HG03039 (cell line): ENCODE measurements at regions not wholly inside any gene's neighbourhood (a gene's known extent, or its start where the extent isn't known, plus 50 kb on each side); places are given as distances from the start of the nearest gene placed in this dataset.
"Not testable (repeated sequence)": the region's sequence is repeated elsewhere in the genome, so short reads cannot be mapped to it uniquely, and the experiment has no call there.

Experiments used
- ATAC-seq: cut with Tn5 transposase; IDR thresholded peaks from one replicate; pipeline ENCODE4 v1.9.1; 2021; ENCODE audit warnings: mild to moderate bottlenecking, moderate library complexity; ENCODE audit not compliant: unreplicated experiment

- ATAC-seq: no peak
Observed at GRCh38 chrX:42175843-42176242, 252.5 kb upstream of the CASK start.

DNA sequence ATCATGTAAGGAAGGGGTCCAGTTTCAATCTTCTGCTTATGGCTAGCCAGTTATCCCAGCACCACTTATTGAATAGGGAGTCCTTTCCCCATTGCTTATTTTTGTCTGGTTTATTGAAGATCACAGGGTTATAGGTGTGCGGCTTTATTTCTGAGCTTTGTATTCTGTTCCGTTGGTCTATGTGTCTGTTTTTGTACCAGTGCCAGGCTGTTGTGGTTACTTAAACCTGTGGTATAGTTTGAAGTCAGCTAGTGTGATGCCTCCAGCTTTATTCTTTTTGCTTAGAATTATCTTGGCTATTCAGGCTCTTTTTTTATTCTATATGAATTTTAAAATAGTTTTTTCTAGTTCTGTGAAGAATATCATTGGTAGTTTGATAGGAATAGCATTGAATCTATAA, 234.6 kb upstream of the CASK start:
- not testable (repeated sequence) for ATAC-seq

DNA sequence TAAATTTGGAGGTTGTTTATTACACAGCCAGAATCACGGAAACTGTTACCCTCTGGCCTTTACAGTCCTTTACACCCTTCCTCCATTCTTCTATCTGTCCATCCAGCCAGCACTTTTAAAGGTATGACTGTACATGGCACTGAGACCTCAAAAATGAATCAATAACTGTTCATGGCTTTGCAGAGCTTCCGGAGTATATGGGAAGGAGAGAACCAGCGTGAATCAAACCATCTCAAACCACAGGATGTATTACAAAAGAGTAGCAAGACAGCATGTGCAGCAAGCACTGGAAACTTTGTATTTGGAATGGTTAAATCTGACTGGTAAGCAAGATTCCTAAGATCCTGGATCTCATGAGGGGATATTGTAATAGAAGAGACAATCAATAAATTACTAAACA, 228.5 kb upstream of the CASK start:
- no peak for ATAC-seq

GRCh38 chrX:42149765-42150164, 226.4 kb upstream of the CASK start:
- ATAC-seq: no peak

GRCh38 chrX:42149281-42149680, 225.9 kb upstream of the CASK start:
- no peak for ATAC-seq

GRCh38 chrX:42143866-42144592, 220.7 kb upstream of the CASK start:
- no peak for ATAC-seq

- ATAC-seq: no peak
Observed at GRCh38 chrX:42140320-42140719, 217.0 kb upstream of the CASK start.

DNA sequence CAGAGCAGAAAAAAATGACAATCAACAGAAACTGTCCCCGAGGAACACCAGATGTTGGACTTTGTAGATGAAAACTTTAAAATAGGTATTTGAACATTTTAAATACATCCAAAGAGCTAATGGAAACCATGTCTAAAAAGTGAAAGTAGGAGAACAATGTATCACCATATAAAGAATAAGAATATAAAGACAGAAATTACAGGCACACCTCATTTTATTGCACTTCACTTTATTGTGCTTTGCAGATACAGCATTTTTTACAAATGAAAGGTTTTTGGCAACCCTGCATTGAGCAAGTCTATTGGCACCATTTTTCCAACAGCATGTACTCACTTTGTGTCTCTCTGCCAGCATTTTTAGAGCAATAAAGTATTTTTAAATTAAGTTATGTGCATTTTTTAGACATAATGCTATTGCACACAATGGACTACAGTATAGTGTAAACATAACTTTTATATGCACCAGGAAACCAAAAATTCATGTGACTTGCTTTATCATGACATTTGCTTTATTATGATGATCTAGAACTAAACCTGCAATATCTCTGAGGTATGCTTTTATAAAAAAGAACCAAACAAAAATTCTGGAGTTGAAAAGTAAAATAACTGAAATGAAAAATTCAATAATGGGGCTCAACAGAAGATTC, 212.4 kb upstream of the CASK start:
- no peak for ATAC-seq

DNA sequence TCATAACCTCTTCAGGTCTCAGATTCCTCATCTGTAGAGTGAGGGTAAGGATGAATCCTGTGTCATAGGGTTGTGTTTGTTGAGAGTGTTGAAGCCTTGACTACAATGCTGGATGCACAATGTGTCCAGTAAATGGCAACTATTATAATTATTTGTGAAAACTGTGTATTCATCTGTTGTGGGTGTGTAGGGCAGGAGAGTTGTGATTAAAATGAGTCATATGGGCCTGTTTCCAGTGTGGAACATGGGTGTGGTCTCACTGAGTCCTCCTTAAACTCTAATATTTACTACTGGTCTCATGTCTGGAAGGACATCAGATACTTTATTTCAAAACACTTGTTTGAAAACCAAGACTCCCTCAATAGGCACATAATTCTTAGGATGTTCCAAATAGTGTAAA, 208.5 kb upstream of the CASK start:
- no peak for ATAC-seq

DNA sequence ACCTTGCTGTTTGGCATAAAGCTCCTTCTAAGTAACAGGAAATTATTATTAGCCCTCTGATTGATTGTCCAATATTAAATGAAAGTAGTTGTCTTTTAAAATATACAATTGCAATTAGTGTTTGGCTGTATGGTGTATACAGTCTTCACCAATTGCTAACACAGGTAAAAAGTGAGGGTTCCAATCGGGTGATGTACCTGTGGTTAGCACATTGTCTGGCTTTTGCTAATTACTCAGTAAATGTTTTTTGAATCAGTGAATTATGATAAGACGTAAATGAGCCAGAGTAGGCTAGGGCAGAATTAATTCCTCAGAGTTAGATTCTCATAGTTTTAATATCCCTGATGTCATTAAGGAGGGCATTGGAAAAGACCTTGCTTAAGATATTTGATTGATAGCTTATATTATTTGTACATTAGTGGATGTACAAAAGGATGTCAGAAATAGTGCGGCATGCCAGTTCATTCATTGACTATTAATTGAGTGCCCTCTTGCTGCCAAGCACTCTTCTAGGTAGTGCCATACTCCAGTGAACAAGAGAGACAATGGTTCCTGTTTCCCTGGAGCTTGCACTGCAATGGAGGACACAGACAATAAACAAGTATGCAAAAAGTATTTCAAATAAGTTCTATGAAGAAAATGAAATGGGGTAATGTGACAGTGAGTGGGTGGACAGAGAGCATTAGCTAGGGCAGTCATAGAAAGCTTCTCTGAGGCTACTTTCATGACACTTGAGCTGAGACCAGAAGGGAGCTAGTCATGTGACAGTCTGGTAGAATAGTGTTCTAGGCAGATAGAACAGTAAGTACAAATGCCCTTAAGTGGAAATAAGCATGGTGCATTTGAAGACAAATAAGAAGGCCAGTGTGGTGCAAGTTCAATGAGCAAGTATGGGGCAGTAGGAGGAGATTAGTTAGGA, 205.9 kb upstream of the CASK start:
- no peak for ATAC-seq

GRCh38 chrX:42128587-42128986, 205.2 kb upstream of the CASK start:
- no peak for ATAC-seq

DNA sequence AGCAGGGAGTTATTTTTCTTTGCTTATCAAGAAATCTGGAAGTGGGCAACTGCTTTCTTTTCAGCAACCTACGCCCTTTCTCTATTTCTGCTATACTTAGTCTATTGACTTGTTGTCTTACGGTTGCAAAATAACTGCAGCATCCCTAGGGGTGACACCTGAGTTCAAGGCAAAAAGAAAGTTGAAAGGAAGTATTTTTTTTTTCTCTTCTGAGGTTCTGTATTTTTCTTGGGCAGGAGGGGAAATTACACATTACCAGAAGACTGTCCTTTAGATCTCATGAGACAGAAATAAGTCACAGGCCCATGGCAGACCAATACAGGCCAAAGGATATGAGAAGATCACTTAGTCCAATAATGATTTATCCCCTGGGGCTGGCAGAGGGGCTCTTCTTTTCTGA, 204.7 kb upstream of the CASK start:
- peak; percentile 44 for ATAC-seq

DNA sequence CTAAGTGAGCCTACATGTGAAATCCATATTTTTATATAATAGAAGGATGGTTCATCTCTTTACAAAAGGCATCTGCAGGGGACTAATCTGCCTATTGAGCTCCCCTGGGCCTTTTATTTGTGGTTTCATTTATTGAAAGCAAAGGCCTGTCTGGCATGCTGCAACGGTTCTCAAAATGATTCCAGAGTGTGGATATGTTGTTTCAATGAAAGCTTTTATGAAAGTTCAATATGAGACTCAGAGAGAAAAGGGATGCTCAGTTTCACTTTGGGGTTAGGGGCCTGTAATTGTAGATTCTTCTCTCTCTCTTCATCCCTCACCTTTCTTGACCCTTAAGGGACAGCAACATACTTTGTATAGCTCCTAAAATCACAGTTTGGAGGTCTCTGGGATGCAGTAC, 204.2 kb upstream of the CASK start:
- ATAC-seq: peak; percentile 21

DNA sequence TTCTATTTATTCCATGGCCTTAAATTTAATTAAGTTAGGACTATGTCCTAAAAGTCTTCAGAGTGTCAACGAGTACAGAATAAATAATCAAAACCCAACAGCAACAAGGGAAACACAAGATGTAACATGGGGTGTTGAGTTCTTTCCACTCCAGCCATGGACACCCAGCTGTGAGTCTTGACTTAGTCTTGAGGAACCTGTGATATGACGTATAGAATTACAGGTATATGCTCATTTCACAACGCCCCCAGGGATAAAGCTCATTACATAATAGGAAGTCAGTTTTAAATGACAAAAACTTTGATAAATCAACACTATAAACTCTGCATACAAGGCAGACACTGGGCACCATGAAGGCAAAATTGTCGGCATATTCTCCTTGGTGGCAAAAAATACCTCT, 200.0 kb upstream of the CASK start:
- no peak for ATAC-seq

- ATAC-seq: no peak
Observed at GRCh38 chrX:42119076-42119475, 195.7 kb upstream of the CASK start.

GRCh38 chrX:42117318-42117717, 194.0 kb upstream of the CASK start:
- ATAC-seq: no peak

DNA sequence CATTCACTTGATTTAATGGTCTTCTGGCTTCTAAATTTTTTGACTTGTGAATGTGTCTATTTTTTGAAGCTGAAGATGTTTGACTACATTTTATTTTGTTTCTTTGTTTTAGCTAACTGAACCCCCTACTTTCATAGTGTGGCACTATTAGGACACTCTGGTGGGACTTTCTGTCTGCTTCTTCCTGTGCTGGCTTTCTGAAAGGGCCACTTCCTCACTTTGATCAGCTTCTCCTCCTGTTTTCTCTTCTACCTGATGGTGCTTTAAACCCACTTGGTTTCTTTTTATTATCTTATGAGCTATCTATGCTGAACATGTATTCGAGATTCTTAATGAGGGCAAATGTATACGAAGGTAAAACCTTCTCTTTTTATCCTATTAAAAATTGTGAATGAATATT, 186.1 kb upstream of the CASK start:
- ATAC-seq: no peak

GRCh38 chrX:42107495-42108488, 184.4 kb upstream of the CASK start:
- ATAC-seq: peak; percentile 79

- no peak for ATAC-seq
Observed at GRCh38 chrX:42106556-42106955, 183.2 kb upstream of the CASK start.

- no peak for ATAC-seq
Observed at GRCh38 chrX:42102586-42103282, 179.4 kb upstream of the CASK start.
